NT2/D1 (cell line): ENCODE measurements at regions not wholly inside any gene's neighbourhood (a gene's known extent, or its start where the extent isn't known, plus 50 kb on each side); places are given as distances from the start of the nearest gene placed in this dataset.
A peak's percentile ranks its signal among the peaks of the same experiment; 100 is the strongest.

Experiments
- DNase-seq: peaks from one replicate; pipeline ENCODE4 v3.0.0-alpha.2; 2011; ENCODE audit warnings: low read depth, low spot score
- H3K27me3 ChIP-seq: 2 replicates; pipeline ENCODE4 v1.6.0; 2011; ENCODE audit warnings: mild to moderate bottlenecking; ENCODE audit not compliant: insufficient read length, insufficient read depth
- H3K36me3 ChIP-seq: 2 replicates; pipeline ENCODE4 v1.6.1; 2011; ENCODE audit warnings: mild to moderate bottlenecking, low read length, mixed read lengths; ENCODE audit not compliant: insufficient read depth, insufficient read length
- H3K4me1 ChIP-seq: 2 replicates; pipeline ENCODE4 v1.5.1; 2011; ENCODE audit not compliant: insufficient read depth, insufficient read length
- H3K4me3 ChIP-seq: 2 replicates; pipeline ENCODE4 v1.5.1; 2011; ENCODE audit warnings: low read depth; ENCODE audit not compliant: insufficient read length
- H3K9ac ChIP-seq: 2 replicates; pipeline ENCODE4 v1.6.0; 2011; ENCODE audit warnings: low read depth; ENCODE audit not compliant: insufficient read length
- H3K9me3 ChIP-seq: 2 replicates; pipeline ENCODE4 v1.5.1; 2011; ENCODE audit warnings: mild to moderate bottlenecking, low read length; ENCODE audit not compliant: insufficient read depth
- SUZ12 ChIP-seq: IDR thresholded peaks from 2 replicates; pipeline ENCODE4 v1.6.1; 2011; ENCODE audit not compliant: insufficient read length, insufficient read depth; ENCODE audit errors: extremely low read depth
- YY1 ChIP-seq: IDR thresholded peaks from 2 replicates; pipeline ENCODE4 v1.6.1; 2011; ENCODE audit not compliant: insufficient read length, insufficient read depth
- ZNF274 ChIP-seq: IDR thresholded peaks from 2 replicates; pipeline ENCODE4 v1.6.1; 2011; ENCODE audit warnings: mild to moderate bottlenecking, low read depth, low read length

DNA sequence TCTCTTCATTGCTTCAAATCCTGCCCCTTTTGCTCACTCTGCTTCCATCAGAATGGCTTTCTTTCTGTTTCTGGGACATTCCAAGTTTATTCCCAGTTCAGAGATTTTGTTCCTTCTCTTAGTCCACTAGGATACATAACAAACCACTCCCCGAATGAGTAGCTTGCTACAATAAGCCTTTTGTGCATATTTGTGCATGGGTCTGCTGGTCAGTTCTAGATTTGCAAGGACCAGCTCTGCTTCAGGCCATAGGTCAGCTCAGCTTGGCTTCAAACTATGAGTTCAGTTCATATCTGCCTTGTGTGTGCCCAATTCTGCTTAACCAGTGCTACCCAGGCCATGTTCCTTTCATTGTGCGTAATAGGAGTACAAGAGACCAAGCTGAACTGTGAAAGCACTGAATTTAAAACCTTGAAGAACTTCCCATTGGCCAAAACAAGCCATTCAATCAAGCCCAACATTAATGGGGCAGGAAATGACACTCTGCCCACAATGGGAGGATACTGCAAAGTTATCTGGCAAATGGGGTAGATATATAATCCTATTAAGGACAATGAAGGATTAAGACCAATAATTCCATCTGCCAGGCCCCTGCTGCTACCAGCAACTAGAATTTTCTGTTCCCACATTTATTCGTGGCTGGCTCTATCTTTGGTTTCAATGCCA is 328.8 kb downstream of the PRELID2 start:
- no peak for DNase-seq
- no peaks in the 10 kb centered on the region for H3K36me3 ChIP-seq
- TF ChIP-seq YY1 (no peak), SUZ12 (no peak), ZNF274 (no peak)
- H3K9ac ChIP-seq: no peak overlapping the region
- peaks cover 5% of the 10 kb centered on the region; the same call in 1 of the 2 replicates for H3K9me3 ChIP-seq
- no peak overlapping the region for H3K4me3 ChIP-seq
- no peaks in the 10 kb centered on the region for H3K4me1 ChIP-seq
- H3K27me3 ChIP-seq: no peaks in the 10 kb centered on the region

DNA sequence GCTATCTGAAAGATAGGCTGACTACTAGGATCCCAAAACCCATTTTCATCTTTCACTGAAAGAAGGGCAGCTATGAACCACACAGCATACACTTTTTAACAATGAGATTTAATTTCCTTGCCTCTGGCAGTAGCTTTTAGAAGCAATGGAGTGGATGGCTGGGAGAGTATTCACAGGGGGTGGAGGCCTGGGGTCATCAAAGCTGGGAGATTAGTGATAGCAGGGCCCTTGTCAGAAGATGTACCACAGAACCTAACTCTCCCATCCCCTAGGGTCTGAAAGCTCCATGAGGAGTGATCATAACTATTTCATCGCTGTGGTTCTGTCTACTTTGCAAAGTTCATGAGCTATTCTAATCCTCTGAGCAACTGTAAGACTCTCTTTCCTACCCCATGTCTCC is 332.2 kb downstream of the PRELID2 start:
- TF ChIP-seq YY1 (no peak), ZNF274 (no peak), SUZ12 (no peak)
- Histone ChIP-seq H3K27me3 (no peaks in the 10 kb centered on the region), H3K36me3 (no peaks in the 10 kb centered on the region), H3K4me1 (no peaks in the 10 kb centered on the region), H3K4me3 (no peak overlapping the region), H3K9ac (no peak overlapping the region), H3K9me3 (peaks cover 5% of the 10 kb centered on the region; the same call in 1 of the 2 replicates)
- no peak for DNase-seq

DNA sequence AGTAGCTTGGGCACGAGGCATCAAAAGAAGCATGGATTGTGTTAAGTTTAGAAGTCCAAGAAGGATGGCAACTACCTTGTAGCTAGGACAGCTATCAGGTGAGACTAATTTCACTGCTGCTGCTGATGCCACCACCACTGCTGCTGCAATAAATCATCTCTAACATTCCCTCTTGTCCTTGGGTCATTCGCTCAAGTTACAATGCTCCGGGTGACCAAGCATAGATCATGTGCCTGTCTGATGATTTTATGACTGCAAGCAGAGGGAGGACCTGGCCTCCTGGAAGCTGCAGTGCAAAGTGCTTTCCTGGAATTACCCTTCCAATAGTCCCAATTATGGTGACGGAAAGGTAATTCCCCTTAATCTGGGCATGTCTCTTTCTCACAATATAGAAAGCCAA is 334.4 kb downstream of the PRELID2 start:
- H3K4me3 ChIP-seq: no peak overlapping the region
- no peaks in the 10 kb centered on the region for H3K27me3 ChIP-seq
- no peak overlapping the region for H3K9ac ChIP-seq
- H3K4me1 ChIP-seq: no peaks in the 10 kb centered on the region
- peaks cover 10% of the 10 kb centered on the region; the same call in 1 of the 2 replicates for H3K9me3 ChIP-seq
- H3K36me3 ChIP-seq: no peaks in the 10 kb centered on the region
- no peak for TF ChIP-seq ZNF274
- no peak for TF ChIP-seq YY1
- no peak for TF ChIP-seq SUZ12
- no peak for DNase-seq

DNA sequence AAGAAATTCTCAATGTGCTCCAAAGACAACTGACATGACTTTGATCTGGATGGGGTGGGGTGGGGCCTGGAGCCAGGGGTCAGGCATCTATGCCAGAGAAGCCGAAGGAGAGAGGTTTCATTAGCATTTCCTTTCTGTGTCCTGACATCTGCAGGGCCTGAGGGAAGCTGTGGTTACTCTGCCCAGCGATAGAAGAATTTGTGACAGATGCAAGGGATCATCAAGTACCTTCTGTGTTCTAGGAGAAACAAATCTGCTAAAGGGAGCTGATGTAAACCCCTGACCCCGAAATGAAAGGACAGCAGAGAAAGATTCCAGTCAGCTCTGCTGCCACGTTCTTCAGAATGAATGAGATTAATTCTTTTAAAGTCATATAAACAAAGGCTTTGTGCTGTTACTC is 335.7 kb downstream of the PRELID2 start:
- no peaks in the 10 kb centered on the region for H3K27me3 ChIP-seq
- DNase-seq: peak; percentile 9
- no peak overlapping the region for H3K4me3 ChIP-seq
- no peaks in the 10 kb centered on the region for H3K4me1 ChIP-seq
- no peak overlapping the region for H3K9ac ChIP-seq
- peaks cover 10% of the 10 kb centered on the region; the same call in 1 of the 2 replicates for H3K9me3 ChIP-seq
- no peak for TF ChIP-seq SUZ12
- TF ChIP-seq YY1: no peak
- no peak for TF ChIP-seq ZNF274
- H3K36me3 ChIP-seq: no peaks in the 10 kb centered on the region

DNA sequence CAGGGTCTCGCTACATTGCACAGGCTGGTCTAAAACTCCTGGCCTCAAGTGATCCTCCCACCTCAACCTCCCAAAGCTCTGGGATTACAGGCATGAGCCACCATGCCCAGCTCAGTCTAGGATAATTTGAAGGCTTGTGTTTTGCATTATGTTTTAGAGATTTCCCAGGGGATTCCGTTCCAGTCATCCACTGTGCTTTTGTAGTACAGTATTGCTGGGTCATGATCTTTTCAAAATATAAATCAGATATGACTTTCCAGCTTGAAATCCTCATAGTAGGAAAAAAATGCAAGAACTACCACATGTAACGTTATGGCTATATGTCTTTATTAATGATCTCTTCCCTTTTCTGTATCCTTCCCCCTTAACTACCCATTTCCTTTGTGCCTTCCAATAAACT is 338.1 kb downstream of the PRELID2 start:
- no peak overlapping the region for H3K9ac ChIP-seq
- H3K4me1 ChIP-seq: no peaks in the 10 kb centered on the region
- peaks cover 10% of the 10 kb centered on the region; the same call in 1 of the 2 replicates for H3K9me3 ChIP-seq
- H3K27me3 ChIP-seq: no peaks in the 10 kb centered on the region
- no peak overlapping the region for H3K4me3 ChIP-seq
- no peaks in the 10 kb centered on the region for H3K36me3 ChIP-seq
- no peak for DNase-seq
- TF ChIP-seq ZNF274: no peak

DNA sequence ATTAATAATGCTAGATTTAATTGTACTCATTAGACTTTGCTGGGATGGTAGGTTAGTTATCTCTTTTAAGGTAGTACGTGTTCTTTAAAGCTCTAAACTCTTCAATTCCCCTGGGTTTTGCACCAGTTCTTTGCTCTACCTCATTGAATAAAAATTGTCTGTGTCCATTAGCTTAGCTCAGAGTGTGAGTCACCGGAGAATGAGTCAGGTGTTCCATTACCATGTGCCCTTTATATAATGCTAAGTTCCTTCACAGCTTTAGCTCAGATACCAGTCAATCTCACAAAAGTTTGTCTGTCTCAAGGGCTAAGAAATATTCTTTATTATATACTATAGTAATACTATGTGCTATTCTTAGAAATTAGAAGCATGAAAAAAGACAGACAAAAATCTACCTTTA is 339.4 kb downstream of the PRELID2 start:
- no peaks in the 10 kb centered on the region for H3K4me1 ChIP-seq
- H3K36me3 ChIP-seq: no peaks in the 10 kb centered on the region
- DNase-seq: no peak
- no peak overlapping the region for H3K4me3 ChIP-seq
- H3K27me3 ChIP-seq: no peaks in the 10 kb centered on the region
- peaks cover 5% of the 10 kb centered on the region; the same call in 1 of the 2 replicates for H3K9me3 ChIP-seq
- TF ChIP-seq SUZ12 (no peak), YY1 (no peak), ZNF274 (no peak)
- no peak overlapping the region for H3K9ac ChIP-seq

DNA sequence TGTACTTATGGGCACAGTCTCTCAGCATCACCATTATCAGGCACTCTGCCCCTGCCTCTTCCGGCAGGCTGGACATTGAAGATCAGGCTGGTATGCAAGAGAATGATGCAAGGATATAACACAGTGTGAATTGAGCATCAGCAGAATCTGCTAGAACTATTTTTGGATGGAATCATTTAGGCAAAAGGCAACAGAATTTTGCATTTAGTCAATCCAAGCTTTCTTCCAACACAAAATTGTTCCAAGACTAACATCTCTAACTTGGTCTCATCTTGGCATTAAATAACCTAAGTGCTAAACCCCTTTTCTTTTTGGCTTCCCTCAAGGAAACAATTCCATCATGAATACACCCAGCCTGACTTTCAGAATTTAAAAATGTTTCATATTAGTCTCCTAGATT is 339.9 kb downstream of the PRELID2 start:
- Histone ChIP-seq H3K27me3 (no peaks in the 10 kb centered on the region), H3K9me3 (peaks cover 5% of the 10 kb centered on the region; the same call in 1 of the 2 replicates), H3K4me3 (no peak overlapping the region), H3K9ac (no peak overlapping the region), H3K4me1 (no peaks in the 10 kb centered on the region), H3K36me3 (no peaks in the 10 kb centered on the region)
- no peak for TF ChIP-seq ZNF274
- TF ChIP-seq YY1: no peak
- no peak for TF ChIP-seq SUZ12
- no peak for DNase-seq

DNA sequence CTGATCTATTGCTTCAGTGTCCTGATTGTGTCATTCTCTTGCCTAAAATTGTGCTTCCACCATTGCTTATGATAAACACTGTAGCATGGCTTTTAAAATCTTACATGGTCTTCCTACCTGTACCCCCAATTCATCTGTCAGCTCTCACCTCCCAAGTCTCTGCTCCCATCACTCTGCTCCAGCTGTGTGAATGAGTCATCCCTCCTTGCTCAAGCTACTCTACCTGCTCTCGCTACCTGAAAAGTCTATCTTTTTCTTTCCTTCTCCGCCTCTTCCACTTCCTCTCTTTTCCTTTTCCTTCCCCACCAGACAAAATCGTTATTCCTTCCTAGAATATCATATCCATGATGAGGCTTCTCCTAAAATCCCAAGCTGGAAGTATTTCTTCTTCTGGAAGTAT is 341.7 kb downstream of the PRELID2 start:
- H3K9ac ChIP-seq: no peak overlapping the region
- peaks cover 5% of the 10 kb centered on the region; the same call in 1 of the 2 replicates for H3K9me3 ChIP-seq
- H3K4me1 ChIP-seq: no peaks in the 10 kb centered on the region
- no peaks in the 10 kb centered on the region for H3K36me3 ChIP-seq
- no peak for TF ChIP-seq ZNF274
- TF ChIP-seq YY1: no peak
- no peak for TF ChIP-seq SUZ12
- H3K27me3 ChIP-seq: no peaks in the 10 kb centered on the region
- no peak for DNase-seq
- no peak overlapping the region for H3K4me3 ChIP-seq
